HG02884 (cell line): ENCODE measurements at regions not wholly inside any gene's neighbourhood (a gene's known extent, or its start where the extent isn't known, plus 50 kb on each side); places are given as distances from the start of the nearest gene placed in this dataset.
A peak's percentile ranks its signal among the peaks of the same experiment; 100 is the strongest.
"Not testable (repeated sequence)": the region's sequence is repeated elsewhere in the genome, so short reads cannot be mapped to it uniquely, and the experiment has no call there.

ENCODE experiments used
- ATAC-seq: cut with Tn5 transposase; IDR thresholded peaks from one replicate; pipeline ENCODE4 v1.9.1; 2021; ENCODE audit warnings: mild to moderate bottlenecking, moderate library complexity; ENCODE audit not compliant: unreplicated experiment

GRCh38 chr18:34461266-34461665 is 236.6 kb upstream of the NOL4 start:
- no peak for ATAC-seq

DNA sequence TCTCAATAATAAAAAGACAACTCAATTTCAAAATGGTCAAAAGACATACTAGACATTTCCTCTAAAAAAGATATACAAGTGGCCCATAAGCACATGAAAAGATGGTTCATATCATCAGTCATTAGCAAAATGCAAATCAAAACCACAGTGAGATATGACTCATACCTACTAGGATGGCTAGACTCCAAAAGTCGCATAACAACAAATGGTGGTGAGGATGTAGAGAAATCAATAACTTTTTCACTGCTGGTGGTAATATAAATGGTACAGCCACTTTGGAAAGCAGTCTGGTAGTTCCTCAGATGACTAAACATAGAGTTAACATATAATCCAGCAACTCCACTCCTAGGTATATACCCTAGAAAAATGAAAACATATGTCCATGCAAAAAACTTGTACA is 242.3 kb upstream of the NOL4 start:
- peak; percentile 59 for ATAC-seq

GRCh38 chr18:34480162-34480700 is 229.9 kb upstream of the DTNA start:
- no peak for ATAC-seq

GRCh38 chr18:34482204-34482603 is 227.9 kb upstream of the DTNA start:
- ATAC-seq, result no peak

DNA sequence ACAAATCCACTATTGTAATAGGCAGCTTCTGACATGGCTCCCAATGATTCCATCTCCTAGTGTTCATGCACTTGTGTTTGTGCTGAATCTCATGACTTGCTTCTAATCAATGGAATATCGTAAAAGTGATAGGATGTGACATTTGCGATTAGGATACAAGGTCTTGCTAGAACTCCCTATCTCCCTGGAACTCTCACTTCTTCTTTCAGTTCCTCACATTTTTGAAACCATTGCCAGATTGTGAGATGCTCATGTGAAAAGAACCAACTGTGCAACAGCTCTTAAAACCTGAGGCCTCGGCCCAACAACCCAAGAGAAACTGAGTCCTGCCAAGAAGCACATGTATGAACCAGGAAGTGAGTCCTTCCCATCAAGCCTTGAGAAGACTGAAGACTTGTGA is 226.9 kb upstream of the DTNA start:
- ATAC-seq, result no peak

DNA sequence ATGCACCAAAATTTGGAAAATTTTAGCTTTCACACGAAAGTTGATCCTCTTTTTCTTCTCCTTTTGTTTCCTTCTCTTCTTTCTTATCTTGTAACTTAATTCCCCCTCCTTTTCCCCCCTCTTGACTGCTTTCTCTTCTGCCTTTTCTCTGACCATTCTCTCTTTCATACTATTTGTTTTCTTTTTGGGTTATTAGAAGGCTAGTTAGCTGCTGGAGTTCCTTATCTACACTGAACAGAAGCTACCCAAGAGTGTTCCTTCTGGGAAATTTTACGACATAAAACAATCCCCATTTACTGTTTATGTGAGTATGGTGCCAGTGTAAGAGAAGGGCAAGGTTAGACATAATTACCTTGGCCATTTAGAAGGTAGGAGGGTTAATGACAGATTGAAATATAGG is 218.4 kb upstream of the DTNA start:
- no peak for ATAC-seq

DNA sequence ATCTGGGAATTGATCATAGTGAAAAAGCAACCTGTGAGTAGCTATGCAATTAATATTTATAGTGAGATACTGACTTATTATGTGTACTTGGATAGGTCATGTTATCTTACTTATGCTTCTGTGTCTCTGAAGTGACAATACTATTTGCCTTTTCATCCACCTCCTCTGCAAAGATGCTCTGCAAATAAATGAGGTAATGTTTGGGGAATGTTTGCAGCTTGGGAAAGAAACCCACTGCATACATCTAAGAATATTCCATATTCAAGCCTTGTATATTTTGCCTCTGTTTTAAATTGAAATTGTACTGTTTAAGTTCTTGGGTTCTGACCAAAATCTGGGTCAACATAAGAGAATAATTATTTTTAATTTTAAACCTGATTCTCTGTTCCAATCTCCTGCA is 217.4 kb upstream of the DTNA start:
- no peak for ATAC-seq

DNA sequence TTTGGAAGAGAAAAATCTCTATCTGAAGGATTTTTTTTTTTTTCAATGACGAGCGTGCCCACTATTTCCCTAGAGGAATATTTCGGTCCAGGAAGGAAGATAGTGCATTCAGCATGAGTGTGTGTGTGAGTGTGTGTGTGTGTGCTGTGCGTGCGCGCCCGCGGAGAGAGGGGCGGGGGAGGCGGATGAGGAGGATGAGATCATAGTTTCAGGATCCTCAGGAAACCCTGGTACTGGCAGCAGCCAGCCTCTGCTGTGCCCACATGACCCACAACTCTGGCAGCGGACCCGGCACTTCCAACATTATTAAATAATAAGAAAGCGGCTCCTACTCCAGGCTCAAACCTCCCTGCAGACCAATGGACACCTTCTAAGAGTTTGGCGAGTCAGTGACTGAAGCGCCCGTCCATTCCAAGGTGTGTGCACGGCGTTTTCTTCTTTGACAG is 217.0 kb upstream of the DTNA start:
- ATAC-seq, result peak; percentile 63

DNA sequence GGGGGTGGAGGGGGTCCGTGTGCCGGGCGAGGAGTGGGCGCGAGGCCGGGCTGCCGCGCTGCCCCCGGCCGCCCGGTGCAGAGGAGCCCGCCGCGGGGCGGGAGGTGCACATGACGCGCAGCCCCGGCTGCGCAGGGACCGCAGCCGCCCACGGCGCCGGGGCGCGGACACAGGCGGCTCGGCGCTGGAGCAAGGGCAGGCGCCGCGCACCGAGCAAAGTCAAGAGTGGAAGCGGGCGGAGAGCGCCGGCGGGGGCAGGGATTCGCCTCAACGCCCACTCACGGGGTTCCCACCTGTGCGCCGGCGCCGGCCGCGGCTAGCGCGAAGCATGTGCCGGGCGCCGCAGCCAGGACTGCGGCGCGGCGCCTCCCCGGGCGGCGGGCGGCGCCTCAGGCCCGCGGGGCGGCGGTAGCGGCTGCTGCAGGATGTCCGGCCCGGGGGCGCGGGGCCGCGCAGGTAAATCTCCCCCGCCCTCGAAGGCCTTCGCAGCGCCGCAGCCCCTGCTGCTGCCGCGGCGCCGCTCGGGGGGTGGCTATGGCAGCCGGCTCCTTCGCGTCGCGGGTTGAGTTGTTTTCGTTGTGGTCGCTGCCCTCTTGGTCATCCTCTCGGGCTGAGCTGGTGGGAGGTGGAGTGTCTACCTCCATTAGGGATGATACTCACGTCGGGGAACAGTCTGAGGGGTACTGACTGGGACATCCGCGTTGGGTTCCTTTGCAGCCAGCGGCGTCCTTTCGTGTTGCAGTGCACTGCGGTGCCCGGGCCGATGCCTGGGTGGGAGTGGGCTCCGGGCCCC is 216.3 kb upstream of the DTNA start:
- peak; percentile 59 for ATAC-seq

GRCh38 chr18:34494359-34494696 is 215.8 kb upstream of the DTNA start:
- no peak for ATAC-seq

DNA sequence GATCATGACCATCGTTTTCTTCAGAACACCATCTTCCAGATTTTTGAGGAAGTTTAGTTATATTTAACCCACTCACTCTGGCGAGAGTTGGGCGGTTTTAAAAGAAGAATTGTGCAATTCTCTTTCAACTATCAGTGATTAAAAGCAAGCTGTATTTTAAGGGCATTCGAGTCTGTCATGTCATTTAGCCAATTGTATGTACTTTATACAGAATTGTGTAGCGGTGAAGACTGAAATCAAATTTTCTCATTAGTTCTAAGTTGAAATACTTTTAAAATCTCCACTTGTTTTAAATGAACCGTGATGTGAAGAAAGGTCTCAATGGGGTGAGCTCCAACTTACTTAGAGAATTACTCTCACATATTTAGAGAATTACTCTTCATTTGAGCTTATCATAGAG is 214.6 kb upstream of the DTNA start:
- ATAC-seq, result no peak

GRCh38 chr18:34501553-34501952 is 208.5 kb upstream of the DTNA start:
- no peak for ATAC-seq

GRCh38 chr18:34506198-34506597 is 203.9 kb upstream of the DTNA start:
- ATAC-seq, result no peak

DNA sequence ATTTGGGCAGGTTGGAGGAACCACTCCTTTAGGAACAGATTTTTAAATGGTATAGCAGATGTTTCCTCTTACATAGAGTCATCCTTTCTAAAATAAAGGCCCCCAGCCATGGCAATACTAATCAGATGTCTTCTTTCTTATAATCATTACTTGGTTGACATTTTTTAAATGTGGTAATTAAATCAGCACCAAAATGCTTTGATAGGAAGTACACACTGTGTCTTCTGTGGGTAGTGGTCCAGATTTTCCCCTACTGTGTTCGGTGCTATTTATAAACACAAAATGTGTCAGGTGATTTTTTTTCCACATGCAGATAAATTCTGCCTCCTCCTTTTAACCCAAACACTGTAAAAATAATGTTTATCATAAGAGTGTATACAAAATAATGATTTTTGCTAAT is 200.9 kb upstream of the DTNA start:
- ATAC-seq, result no peak

DNA sequence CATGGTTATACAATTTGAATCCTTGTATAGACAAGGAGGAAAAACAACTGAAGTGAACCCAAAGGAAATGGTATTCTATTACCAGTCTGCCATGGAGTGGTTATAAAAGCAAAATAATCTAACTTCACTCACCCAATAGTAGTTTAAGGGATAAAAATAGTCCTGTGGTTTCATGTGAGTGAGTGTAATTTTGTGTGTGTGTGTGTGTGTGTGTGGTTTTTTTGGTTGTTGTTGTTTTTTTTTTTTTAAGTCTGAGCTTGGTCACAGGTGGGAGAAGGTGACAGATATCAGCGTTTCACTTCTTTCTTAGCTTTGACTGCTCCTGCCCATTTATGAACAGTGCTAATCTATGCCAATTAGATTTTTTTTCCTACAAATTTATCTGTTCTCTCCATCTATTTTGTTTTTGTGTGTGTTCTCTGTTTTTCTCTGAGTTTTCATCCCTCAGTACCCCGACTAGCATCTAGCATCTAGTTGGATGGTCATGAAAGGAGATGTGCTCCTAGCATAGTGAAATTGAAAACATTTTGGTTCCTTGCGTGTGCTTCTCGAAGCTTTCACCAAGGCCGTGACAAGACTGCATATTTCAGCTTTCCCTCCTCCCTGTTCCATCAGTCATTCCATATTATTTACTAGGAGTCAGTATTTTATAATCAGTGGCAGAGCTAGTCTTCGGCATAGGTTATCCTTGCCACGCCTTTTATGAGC is 200.1 kb upstream of the DTNA start:
- no peak for ATAC-seq

DNA sequence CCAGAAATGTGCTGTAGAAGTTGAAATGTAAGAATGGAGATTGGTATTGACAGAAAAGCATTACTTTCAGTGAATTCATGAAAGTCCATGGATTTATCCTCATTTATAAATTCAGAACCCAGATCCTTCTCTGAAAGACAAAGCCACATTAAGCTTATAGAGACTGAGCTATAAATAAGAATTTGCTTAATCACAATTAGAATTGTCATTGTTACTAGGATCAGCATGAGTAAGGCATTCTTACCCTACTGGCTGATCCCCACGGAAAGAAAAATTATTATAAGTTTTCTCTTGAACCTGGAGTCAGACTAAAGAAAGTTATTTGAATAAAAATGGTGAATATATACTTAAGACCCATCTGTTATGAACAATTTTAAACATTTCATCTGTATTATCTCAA is 199.2 kb upstream of the DTNA start:
- ATAC-seq, result no peak

GRCh38 chr18:34511435-34511834 is 198.7 kb upstream of the DTNA start:
- no peak for ATAC-seq

- ATAC-seq, result no peak
These were observed 198.2 kb upstream of the DTNA start for GRCh38 chr18:34511879-34512278.

GRCh38 chr18:34514238-34514637 is 195.9 kb upstream of the DTNA start:
- ATAC-seq, result no peak

DNA sequence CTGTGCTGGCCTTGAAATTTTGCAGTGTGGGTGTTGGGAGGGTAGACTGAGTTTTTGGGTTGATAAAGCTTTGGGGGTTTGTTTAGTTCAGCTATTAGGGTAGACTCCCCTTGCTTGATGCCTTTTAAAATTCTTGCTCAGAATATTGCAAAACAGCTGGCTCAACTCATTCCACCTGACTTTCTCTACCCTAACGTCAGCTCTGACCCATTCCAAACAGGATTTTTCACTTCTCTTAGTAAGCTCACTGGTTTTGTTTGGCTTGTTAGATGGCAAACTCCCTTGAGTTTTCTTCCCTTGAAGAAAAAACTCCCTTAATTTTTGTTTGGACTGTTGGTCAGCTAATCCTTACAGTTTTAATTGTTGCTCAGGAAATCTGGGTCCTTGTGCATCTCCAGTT is 195.1 kb upstream of the DTNA start:
- no peak for ATAC-seq

DNA sequence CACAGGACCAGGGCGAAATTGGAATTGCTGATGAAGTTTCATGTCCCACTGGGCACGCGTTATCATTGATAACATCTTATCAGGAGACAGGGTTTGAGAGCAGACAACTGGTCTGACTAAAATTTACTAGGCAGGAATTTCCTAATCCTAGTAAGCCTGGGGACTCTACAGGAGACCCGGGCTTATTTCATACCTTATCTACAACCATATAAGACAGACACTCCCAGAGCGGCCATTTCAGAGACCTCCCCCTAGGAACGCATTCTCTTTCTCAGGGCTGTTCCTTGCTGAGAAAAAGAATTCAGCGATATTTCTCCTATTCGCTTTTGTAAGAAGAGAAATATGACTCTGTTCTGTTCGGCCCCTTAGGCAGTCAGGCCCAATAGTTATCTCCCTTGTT is 193.7 kb upstream of the DTNA start:
- ATAC-seq, result not testable (repeated sequence)

GRCh38 chr18:34516996-34517395 is 193.1 kb upstream of the DTNA start:
- ATAC-seq, result not testable (repeated sequence)
